ENCODE measurements at regions not wholly inside any gene's neighbourhood (a gene's known extent, or its start where the extent isn't known, plus 50 kb on each side); places are given as distances from the start of the nearest gene placed in this dataset.

- Histone ChIP-seq H3K27ac (ENCODE audit: low read depth, low read length) (no peak overlapping the region), H3K4me1 (ENCODE audit: control insufficient read depth in 5 of 5, insufficient read depth in 5 of 5, low read length in 5 of 5) (no peaks in the 10 kb centered on the region), H3K9me3 (ENCODE audit: control insufficient read depth in 5 of 5, low read length in 5 of 5) (no peaks in the 10 kb centered on the region)
Measured at GRCh38 chr14:96931751-96932150, 134.6 kb downstream of the VRK1 start.

GRCh38 chr14:96934638-96935330, 137.6 kb downstream of the VRK1 start:
- Histone ChIP-seq H3K27ac (ENCODE audit: low read depth, low read length) (no peak overlapping the region), H3K4me3 (ENCODE audit: low read depth in 1 of 5, low read length in 5 of 5) (no peak overlapping the region), H3K27me3 (ENCODE audit: control insufficient read depth in 5 of 5, insufficient read depth in 4 of 5, low read length in 5 of 5) (no peaks in the 10 kb centered on the region), H3K36me3 (ENCODE audit: control insufficient read depth in 5 of 5, insufficient read depth in 5 of 5, low read length in 5 of 5) (no peaks in the 10 kb centered on the region), H3K9ac (ENCODE audit: low read length in 5 of 5) (no peak overlapping the region), H3K9me3 (ENCODE audit: control insufficient read depth in 5 of 5, low read length in 5 of 5) (no peaks in the 10 kb centered on the region), H3K4me1 (ENCODE audit: control insufficient read depth in 5 of 5, insufficient read depth in 5 of 5, low read length in 5 of 5) (no peaks in the 10 kb centered on the region)

More at GRCh38 chr14:96931751-96932150, 134.6 kb downstream of the VRK1 start:
- no peaks in the 10 kb centered on the region for H3K36me3 ChIP-seq (ENCODE audit: control insufficient read depth in 5 of 5, insufficient read depth in 5 of 5, low read length in 5 of 5)
- H3K9ac ChIP-seq (ENCODE audit: low read length in 5 of 5), result no peak overlapping the region
- no peak overlapping the region for H3K4me3 ChIP-seq (ENCODE audit: low read depth in 1 of 5, low read length in 5 of 5)
- H3K27me3 ChIP-seq (ENCODE audit: control insufficient read depth in 5 of 5, insufficient read depth in 4 of 5, low read length in 5 of 5), result no peaks in the 10 kb centered on the region

- Histone ChIP-seq H3K4me3 (ENCODE audit: low read depth in 1 of 5, low read length in 5 of 5) (no peak overlapping the region), H3K9me3 (ENCODE audit: control insufficient read depth in 5 of 5, low read length in 5 of 5) (no peaks in the 10 kb centered on the region), H3K36me3 (ENCODE audit: control insufficient read depth in 5 of 5, insufficient read depth in 5 of 5, low read length in 5 of 5) (no peaks in the 10 kb centered on the region), H3K4me1 (ENCODE audit: control insufficient read depth in 5 of 5, insufficient read depth in 5 of 5, low read length in 5 of 5) (no peaks in the 10 kb centered on the region), H3K9ac (ENCODE audit: low read length in 5 of 5) (no peak overlapping the region), H3K27me3 (ENCODE audit: control insufficient read depth in 5 of 5, insufficient read depth in 4 of 5, low read length in 5 of 5) (peaks cover 0 to 3% (median 0%) of the 10 kb centered on the region in 5 donors), H3K27ac (ENCODE audit: low read depth, low read length) (no peak overlapping the region)
Measured at GRCh38 chr14:96938946-96939345, 141.8 kb downstream of the VRK1 start.

GRCh38 chr14:96940009-96940408, 142.8 kb downstream of the VRK1 start:
- Histone ChIP-seq H3K36me3 (ENCODE audit: control insufficient read depth in 5 of 5, insufficient read depth in 5 of 5, low read length in 5 of 5) (no peaks in the 10 kb centered on the region), H3K27ac (ENCODE audit: low read depth, low read length) (no peak overlapping the region), H3K9me3 (ENCODE audit: control insufficient read depth in 5 of 5, low read length in 5 of 5) (no peaks in the 10 kb centered on the region), H3K9ac (ENCODE audit: low read length in 5 of 5) (no peak overlapping the region), H3K4me1 (ENCODE audit: control insufficient read depth in 5 of 5, insufficient read depth in 5 of 5, low read length in 5 of 5) (no peaks in the 10 kb centered on the region), H3K27me3 (ENCODE audit: control insufficient read depth in 5 of 5, insufficient read depth in 4 of 5, low read length in 5 of 5) (peaks cover 0 to 3% (median 0%) of the 10 kb centered on the region in 5 donors), H3K4me3 (ENCODE audit: low read depth in 1 of 5, low read length in 5 of 5) (no peak overlapping the region)

GRCh38 chr14:96944297-96944696, 147.1 kb downstream of the VRK1 start:
- no peaks in the 10 kb centered on the region for H3K4me1 ChIP-seq (ENCODE audit: control insufficient read depth in 5 of 5, insufficient read depth in 5 of 5, low read length in 5 of 5)
- H3K27me3 ChIP-seq (ENCODE audit: control insufficient read depth in 5 of 5, insufficient read depth in 4 of 5, low read length in 5 of 5), result peaks cover 0 to 3% (median 0%) of the 10 kb centered on the region in 5 donors
- H3K9me3 ChIP-seq (ENCODE audit: control insufficient read depth in 5 of 5, low read length in 5 of 5), result no peaks in the 10 kb centered on the region
- H3K36me3 ChIP-seq (ENCODE audit: control insufficient read depth in 5 of 5, insufficient read depth in 5 of 5, low read length in 5 of 5), result no peaks in the 10 kb centered on the region
- no peak overlapping the region for H3K9ac ChIP-seq (ENCODE audit: low read length in 5 of 5)
- no peak overlapping the region for H3K4me3 ChIP-seq (ENCODE audit: low read depth in 1 of 5, low read length in 5 of 5)
- no peak overlapping the region for H3K27ac ChIP-seq (ENCODE audit: low read depth, low read length)

- Histone ChIP-seq H3K4me1 (ENCODE audit: control insufficient read depth in 5 of 5, insufficient read depth in 5 of 5, low read length in 5 of 5) (no peaks in the 10 kb centered on the region), H3K4me3 (ENCODE audit: low read depth in 1 of 5, low read length in 5 of 5) (no peak overlapping the region), H3K9ac (ENCODE audit: low read length in 5 of 5) (no peak overlapping the region), H3K27ac (ENCODE audit: low read depth, low read length) (no peak overlapping the region), H3K27me3 (ENCODE audit: control insufficient read depth in 5 of 5, insufficient read depth in 4 of 5, low read length in 5 of 5) (peaks cover 0 to 3% (median 0%) of the 10 kb centered on the region in 5 donors), H3K36me3 (ENCODE audit: control insufficient read depth in 5 of 5, insufficient read depth in 5 of 5, low read length in 5 of 5) (no peaks in the 10 kb centered on the region), H3K9me3 (ENCODE audit: control insufficient read depth in 5 of 5, low read length in 5 of 5) (no peaks in the 10 kb centered on the region)
Measured at GRCh38 chr14:96945721-96946120, 148.5 kb downstream of the VRK1 start.

- H3K4me3 ChIP-seq (ENCODE audit: low read depth in 1 of 5, low read length in 5 of 5), result no peak overlapping the region
- H3K4me1 ChIP-seq (ENCODE audit: control insufficient read depth in 5 of 5, insufficient read depth in 5 of 5, low read length in 5 of 5), result no peaks in the 10 kb centered on the region
- no peaks in the 10 kb centered on the region for H3K36me3 ChIP-seq (ENCODE audit: control insufficient read depth in 5 of 5, insufficient read depth in 5 of 5, low read length in 5 of 5)
- H3K27ac ChIP-seq (ENCODE audit: low read depth, low read length), result no peak overlapping the region
- no peaks in the 10 kb centered on the region for H3K9me3 ChIP-seq (ENCODE audit: control insufficient read depth in 5 of 5, low read length in 5 of 5)
- peaks cover 0 to 4% (median 0%) of the 10 kb centered on the region in 5 donors for H3K27me3 ChIP-seq (ENCODE audit: control insufficient read depth in 5 of 5, insufficient read depth in 4 of 5, low read length in 5 of 5)
- H3K9ac ChIP-seq (ENCODE audit: low read length in 5 of 5), result no peak overlapping the region
Measured at GRCh38 chr14:96949594-96949993, 152.4 kb downstream of the VRK1 start.

- no peaks in the 10 kb centered on the region for H3K36me3 ChIP-seq (ENCODE audit: control insufficient read depth in 5 of 5, insufficient read depth in 5 of 5, low read length in 5 of 5)
- no peak overlapping the region for H3K27ac ChIP-seq (ENCODE audit: low read depth, low read length)
- no peak overlapping the region for H3K4me3 ChIP-seq (ENCODE audit: low read depth in 1 of 5, low read length in 5 of 5)
- no peaks in the 10 kb centered on the region for H3K4me1 ChIP-seq (ENCODE audit: control insufficient read depth in 5 of 5, insufficient read depth in 5 of 5, low read length in 5 of 5)
- H3K27me3 ChIP-seq (ENCODE audit: control insufficient read depth in 5 of 5, insufficient read depth in 4 of 5, low read length in 5 of 5), result peaks cover 0 to 4% (median 0%) of the 10 kb centered on the region in 5 donors
- H3K9me3 ChIP-seq (ENCODE audit: control insufficient read depth in 5 of 5, low read length in 5 of 5), result no peaks in the 10 kb centered on the region
- no peak overlapping the region for H3K9ac ChIP-seq (ENCODE audit: low read length in 5 of 5)
Measured at GRCh38 chr14:96951511-96951910, 154.3 kb downstream of the VRK1 start.

GRCh38 chr14:96953087-96953874, 156.1 kb downstream of the VRK1 start:
- H3K4me1 ChIP-seq (ENCODE audit: control insufficient read depth in 5 of 5, insufficient read depth in 5 of 5, low read length in 5 of 5), result no peaks in the 10 kb centered on the region
- H3K27me3 ChIP-seq (ENCODE audit: control insufficient read depth in 5 of 5, insufficient read depth in 4 of 5, low read length in 5 of 5), result peaks cover 0 to 4% (median 0%) of the 10 kb centered on the region in 5 donors
- H3K36me3 ChIP-seq (ENCODE audit: control insufficient read depth in 5 of 5, insufficient read depth in 5 of 5, low read length in 5 of 5), result no peaks in the 10 kb centered on the region
- H3K9ac ChIP-seq (ENCODE audit: low read length in 5 of 5), result no peak overlapping the region
- no peak overlapping the region for H3K4me3 ChIP-seq (ENCODE audit: low read depth in 1 of 5, low read length in 5 of 5)
- H3K9me3 ChIP-seq (ENCODE audit: control insufficient read depth in 5 of 5, low read length in 5 of 5), result no peaks in the 10 kb centered on the region
- H3K27ac ChIP-seq (ENCODE audit: low read depth, low read length), result no peak overlapping the region

- no peaks in the 10 kb centered on the region for H3K36me3 ChIP-seq (ENCODE audit: control insufficient read depth in 5 of 5, insufficient read depth in 5 of 5, low read length in 5 of 5)
- peaks cover 0 to 5% (median 3%) of the 10 kb centered on the region in 5 donors for H3K27me3 ChIP-seq (ENCODE audit: control insufficient read depth in 5 of 5, insufficient read depth in 4 of 5, low read length in 5 of 5)
- no peak overlapping the region for H3K27ac ChIP-seq (ENCODE audit: low read depth, low read length)
- H3K4me3 ChIP-seq (ENCODE audit: low read depth in 1 of 5, low read length in 5 of 5), result no peak overlapping the region
- H3K4me1 ChIP-seq (ENCODE audit: control insufficient read depth in 5 of 5, insufficient read depth in 5 of 5, low read length in 5 of 5), result no peaks in the 10 kb centered on the region
- H3K9me3 ChIP-seq (ENCODE audit: control insufficient read depth in 5 of 5, low read length in 5 of 5), result no peaks in the 10 kb centered on the region
- H3K9ac ChIP-seq (ENCODE audit: low read length in 5 of 5), result no peak overlapping the region
Measured at GRCh38 chr14:96953875-96954185, 156.6 kb downstream of the VRK1 start.

Measured in subcutaneous abdominal adipose tissue (tissue), 5 donors.